HUES64 (cell line): ENCODE measurements at regions not wholly inside any gene's neighbourhood (a gene's known extent, or its start where the extent isn't known, plus 50 kb on each side); places are given as distances from the start of the nearest gene placed in this dataset.

Experiments
- H3K27ac ChIP-seq: 2 replicates; pipeline ENCODE4 v1.7.0; 2013; ENCODE audit warnings: low read depth, low read length, inconsistent platforms
- H3K27me3 ChIP-seq: 2 replicates; pipeline ENCODE4 v1.6.1; 2013; ENCODE audit warnings: mild to moderate bottlenecking, low read length; ENCODE audit not compliant: insufficient read depth
- H3K36me3 ChIP-seq: 2 replicates; pipeline ENCODE4 v1.6.1; 2013; ENCODE audit warnings: mild to moderate bottlenecking, low read length; ENCODE audit not compliant: insufficient read depth
- H3K4me1 ChIP-seq: 2 replicates; pipeline ENCODE4 v1.6.1; 2013; ENCODE audit warnings: mild to moderate bottlenecking, low read length, moderate library complexity; ENCODE audit not compliant: insufficient read depth
- H3K4me3 ChIP-seq: 2 replicates; pipeline ENCODE4 v1.5.1; 2013; ENCODE audit warnings: mild to moderate bottlenecking, low read length, moderate library complexity
- H3K9ac ChIP-seq: 2 replicates; pipeline ENCODE4 v1.6.1; 2013; ENCODE audit warnings: mild to moderate bottlenecking, low read depth, low read length
- H3K9me3 ChIP-seq: 2 replicates; pipeline ENCODE4 v1.6.1; 2013; ENCODE audit warnings: low read depth, low read length; ENCODE audit not compliant: insufficient read depth
- WGBS: fragments of 150-250, 120-280 bp; methylation state at CpG from one replicate; pipeline ENCODE4 v1.1.7; 2013; ENCODE audit warnings: missing lambda C conversion rate; 5-methylcytosine and 5-hydroxymethylcytosine counted together

DNA sequence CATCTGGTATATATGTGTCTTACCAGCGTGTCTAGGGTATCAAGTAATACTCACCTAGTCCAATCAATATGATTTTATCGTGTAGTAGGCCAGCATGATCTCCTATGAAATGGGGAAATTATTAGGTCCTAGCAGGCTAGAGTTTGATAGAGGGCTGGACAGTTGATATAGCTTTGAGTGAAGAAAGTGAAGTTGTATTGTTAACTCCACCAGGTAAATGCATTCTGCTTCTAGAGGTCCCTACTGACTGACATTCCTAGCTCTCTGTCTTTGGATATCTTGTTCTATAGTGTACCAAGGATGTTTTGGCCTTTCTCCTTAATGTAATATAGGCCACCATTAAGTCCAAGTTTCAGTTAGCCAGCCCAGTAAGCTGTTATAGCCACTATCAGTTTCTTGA, 97.4 kb downstream of the EBNA1BP2 start:
- Histone ChIP-seq H3K4me3 (no peak overlapping the region), H3K9ac (no peak overlapping the region), H3K36me3 (no peaks in the 10 kb centered on the region), H3K9me3 (no peaks in the 10 kb centered on the region), H3K4me1 (peaks cover 15% of the 10 kb centered on the region), H3K27ac (no peak overlapping the region), H3K27me3 (no peaks in the 10 kb centered on the region)
- WGBS: 95% methylated on average over 1 of the region's 2 CpGs

DNA sequence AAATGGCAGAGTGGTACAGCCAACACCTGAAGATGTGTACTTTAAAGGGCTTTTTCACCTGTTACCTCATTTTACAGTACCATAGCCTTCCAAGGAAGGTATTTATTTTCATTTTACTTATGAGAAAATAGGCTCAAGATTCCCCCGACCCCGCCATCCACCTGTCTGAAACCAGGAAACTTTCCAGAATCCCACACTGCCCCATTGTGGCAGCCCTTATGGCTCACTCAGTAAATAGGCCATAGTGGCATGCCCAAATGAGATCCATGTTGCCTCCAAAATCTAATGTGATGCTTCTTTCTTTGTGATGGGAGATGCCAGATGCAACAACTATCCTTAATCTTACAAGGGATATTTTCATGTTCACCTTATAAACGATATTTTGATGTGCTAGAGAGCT, 97.8 kb downstream of the EBNA1BP2 start:
- Histone ChIP-seq H3K27ac (no peak overlapping the region), H3K27me3 (no peaks in the 10 kb centered on the region), H3K9me3 (no peaks in the 10 kb centered on the region), H3K4me3 (no peak overlapping the region), H3K9ac (no peak overlapping the region), H3K36me3 (no peaks in the 10 kb centered on the region), H3K4me1 (peaks cover 19% of the 10 kb centered on the region)
- WGBS: 80% methylated on average over 3 of the region's 3 CpGs

DNA sequence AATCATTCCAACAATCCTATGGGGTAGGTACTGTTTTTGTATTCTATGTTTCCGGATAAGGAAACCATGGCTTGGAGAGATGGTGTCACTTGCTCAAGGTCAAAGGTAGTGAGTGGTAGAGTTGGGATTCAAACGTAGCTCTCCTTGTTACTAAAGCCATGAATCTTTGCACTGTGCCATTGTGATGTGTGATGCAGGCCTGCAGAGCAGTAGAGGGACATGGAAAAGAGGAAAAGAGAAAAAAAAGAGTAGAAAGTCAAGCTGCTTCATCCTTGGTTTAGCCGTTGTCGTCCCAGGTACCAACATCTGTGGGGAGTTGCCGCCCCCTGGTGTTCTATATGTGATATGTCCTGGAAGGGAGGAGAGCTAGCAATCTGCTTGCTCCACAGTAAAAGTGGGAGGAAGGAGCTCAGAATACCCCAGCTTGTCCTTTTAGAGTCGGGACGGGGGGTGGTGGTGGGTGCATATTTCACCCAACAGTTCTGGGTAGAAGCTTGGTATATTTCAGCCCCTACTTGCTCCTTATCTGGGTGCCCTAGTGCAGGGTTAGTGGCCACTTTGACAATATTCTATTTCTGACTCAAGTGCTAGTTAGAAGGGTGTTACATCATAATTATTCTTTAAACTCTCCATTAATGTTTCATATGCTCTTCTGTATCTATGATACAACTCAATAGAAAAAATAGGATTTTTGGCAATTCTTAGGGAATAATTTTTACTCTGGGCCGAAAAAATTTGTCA, 98.4 kb downstream of the EBNA1BP2 start:
- WGBS: 26% methylated on average over 8 of the region's 8 CpGs
- Histone ChIP-seq H3K27ac (no peak overlapping the region), H3K4me1 (peaks cover 24% of the 10 kb centered on the region)

DNA sequence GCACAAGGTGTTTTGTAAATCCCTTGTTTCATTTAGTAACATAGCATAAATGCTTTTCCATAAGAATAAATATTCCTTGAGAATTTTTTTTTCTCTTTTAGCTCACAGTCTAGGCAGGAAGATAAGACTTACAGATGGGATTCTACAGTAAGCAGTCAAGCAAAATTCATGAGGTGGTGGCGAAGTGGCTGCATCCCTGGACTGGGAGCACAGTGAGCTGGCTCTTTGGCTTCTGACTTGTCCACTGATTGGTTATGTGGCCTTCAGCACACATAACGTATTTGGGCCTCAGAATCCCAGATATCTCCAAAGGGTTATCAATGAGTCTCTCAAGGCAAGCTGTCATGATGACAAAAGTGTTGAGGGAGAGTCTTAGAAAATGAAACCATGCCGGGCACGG, 99.8 kb downstream of the EBNA1BP2 start:
- peaks cover 21% of the 10 kb centered on the region for H3K4me1 ChIP-seq
- WGBS: 95% methylated on average over 4 of the region's 4 CpGs
- H3K27ac ChIP-seq: no peak overlapping the region
- no peak overlapping the region for H3K4me3 ChIP-seq
- H3K36me3 ChIP-seq: no peaks in the 10 kb centered on the region
- no peaks in the 10 kb centered on the region for H3K9me3 ChIP-seq
- H3K27me3 ChIP-seq: no peaks in the 10 kb centered on the region
- H3K9ac ChIP-seq: no peak overlapping the region

More for the DNA sequence above, 98.4 kb downstream of the EBNA1BP2 start:
- Histone ChIP-seq H3K27me3 (no peaks in the 10 kb centered on the region), H3K9me3 (no peaks in the 10 kb centered on the region), H3K9ac (no peak overlapping the region), H3K4me3 (no peak overlapping the region), H3K36me3 (no peaks in the 10 kb centered on the region)

DNA sequence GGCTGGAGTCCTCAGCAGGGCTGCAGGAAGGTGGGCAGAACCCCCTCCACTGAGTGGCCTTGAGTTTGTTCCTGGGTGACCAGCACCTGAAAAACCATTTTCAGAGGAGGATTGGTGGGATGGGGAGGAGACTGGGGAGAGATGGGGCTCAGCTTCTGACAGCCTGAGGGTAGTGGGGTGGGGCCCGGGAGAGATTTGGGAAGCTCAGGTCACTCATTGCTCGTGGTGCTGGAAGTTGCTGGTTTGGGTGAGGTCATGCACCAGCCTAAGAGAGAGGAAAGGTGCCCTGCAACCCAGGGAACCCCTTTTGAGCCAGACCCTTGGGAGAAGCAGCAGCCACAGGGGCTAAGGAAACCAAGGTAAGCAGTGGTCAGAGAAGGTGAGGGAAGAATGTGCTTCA, 100.8 kb downstream of the EBNA1BP2 start:
- H3K4me3 ChIP-seq: no peak overlapping the region
- H3K27ac ChIP-seq: no peak overlapping the region
- no peaks in the 10 kb centered on the region for H3K9me3 ChIP-seq
- peaks cover 20% of the 10 kb centered on the region for H3K4me1 ChIP-seq
- H3K27me3 ChIP-seq: no peaks in the 10 kb centered on the region
- no peak overlapping the region for H3K9ac ChIP-seq
- no peaks in the 10 kb centered on the region for H3K36me3 ChIP-seq
- 96% methylated on average over 2 of the region's 2 CpGs for whole genome bisulfite sequencing

DNA sequence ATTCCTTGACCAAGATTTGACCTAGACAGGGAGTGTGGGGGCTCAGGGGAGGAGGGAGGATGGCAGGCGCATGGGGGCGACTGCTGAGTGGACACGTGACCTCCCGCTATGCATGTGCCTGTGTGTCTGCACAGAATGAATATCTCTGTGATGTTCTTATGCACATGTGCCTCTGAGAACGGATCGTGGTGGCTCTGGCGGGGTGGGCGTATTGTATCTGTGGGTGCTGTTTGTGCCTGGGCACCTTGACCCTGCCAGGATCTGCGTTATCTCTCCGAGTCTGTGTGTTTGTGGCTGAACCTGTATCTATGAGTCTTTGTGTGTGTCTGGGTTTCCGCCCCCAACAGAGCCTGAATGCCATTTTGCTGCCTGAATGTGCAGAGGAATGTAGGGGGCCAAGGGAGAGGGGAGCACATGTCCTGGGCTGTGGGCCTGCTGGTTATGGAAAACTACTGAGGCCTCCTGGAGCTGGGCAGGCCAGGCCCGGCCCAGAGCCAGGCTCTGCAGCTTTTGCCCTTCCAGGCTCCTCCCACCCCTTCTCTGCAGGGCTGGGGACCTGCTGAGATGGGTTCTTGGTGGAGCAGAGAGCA, 102.5 kb downstream of the EBNA1BP2 start:
- Histone ChIP-seq H3K4me3 (no peak overlapping the region), H3K4me1 (peaks cover 20% of the 10 kb centered on the region), H3K27ac (no peak overlapping the region), H3K9ac (no peak overlapping the region), H3K27me3 (no peaks in the 10 kb centered on the region), H3K9me3 (no peaks in the 10 kb centered on the region), H3K36me3 (no peaks in the 10 kb centered on the region)
- 87% methylated on average over 12 of the region's 12 CpGs for WGBS

DNA sequence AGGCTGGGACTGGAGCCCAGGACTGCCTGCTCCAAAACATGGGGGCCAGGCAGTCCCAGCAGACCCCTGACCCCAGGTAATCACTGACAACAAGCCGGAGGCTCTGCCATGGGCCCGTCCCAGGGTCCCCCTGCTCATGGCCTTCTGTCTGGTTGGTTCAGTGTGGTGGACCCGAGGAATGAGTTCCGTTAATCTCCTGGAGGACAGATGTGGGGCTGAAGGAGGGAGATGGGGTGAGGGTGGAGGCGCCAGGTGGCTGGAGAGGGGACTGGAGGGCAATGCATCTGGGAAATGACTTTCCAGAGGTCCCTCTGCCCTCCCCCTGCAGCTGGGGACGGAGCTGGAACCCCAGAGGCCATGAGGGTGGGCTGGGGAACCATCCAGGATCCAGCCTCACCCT, 103.2 kb downstream of the EBNA1BP2 start:
- no peak overlapping the region for H3K9ac ChIP-seq
- no peak overlapping the region for H3K4me3 ChIP-seq
- no peaks in the 10 kb centered on the region for H3K27me3 ChIP-seq
- no peak overlapping the region for H3K27ac ChIP-seq
- H3K9me3 ChIP-seq: no peaks in the 10 kb centered on the region
- H3K36me3 ChIP-seq: no peaks in the 10 kb centered on the region
- peaks cover 18% of the 10 kb centered on the region for H3K4me1 ChIP-seq
- WGBS: 88% methylated on average over 6 of the region's 6 CpGs

DNA sequence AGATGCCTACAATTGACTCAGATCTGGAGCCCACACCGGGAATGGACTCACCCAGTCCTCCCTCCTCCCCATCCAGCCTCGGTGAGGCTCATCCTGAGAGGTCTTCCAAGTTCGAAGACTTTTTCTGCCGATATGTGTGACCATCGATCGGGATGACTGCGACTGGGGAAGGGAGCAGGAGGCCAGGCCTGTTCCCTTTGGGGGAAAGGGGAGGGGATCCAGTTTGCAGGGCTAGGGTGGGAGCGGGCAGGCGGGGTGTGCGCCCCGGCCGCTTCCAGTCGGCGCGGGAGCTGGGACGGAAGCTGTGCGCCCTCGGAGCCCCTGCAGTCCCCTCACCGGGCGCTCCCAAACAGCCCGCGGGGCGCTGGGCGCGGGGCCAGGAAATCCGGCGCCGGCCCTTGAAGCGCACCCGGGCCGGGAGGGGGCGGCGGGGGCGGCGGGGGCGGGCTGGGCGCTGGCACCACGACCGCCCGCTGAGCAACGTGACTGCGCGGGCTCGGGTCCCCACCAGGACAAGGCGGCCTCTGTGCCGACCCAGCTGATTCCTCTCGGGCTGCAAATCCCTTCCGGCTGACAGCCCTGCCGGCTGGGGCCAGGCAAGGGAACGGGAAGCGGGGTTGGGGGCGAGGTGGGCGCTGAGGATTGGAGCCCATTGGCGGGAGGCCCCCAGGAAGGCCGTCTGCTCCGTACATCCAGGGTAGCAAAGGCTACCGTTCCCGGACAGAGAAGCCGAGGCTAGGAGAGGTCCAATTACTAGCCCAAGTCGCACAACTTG, 103.9 kb downstream of the EBNA1BP2 start:
- no peak overlapping the region for H3K27ac ChIP-seq
- peaks cover 16% of the 10 kb centered on the region for H3K4me1 ChIP-seq
- no peaks in the 10 kb centered on the region for H3K36me3 ChIP-seq
- WGBS: 91% methylated on average over 60 of the region's 60 CpGs
- H3K9ac ChIP-seq: no peak overlapping the region
- H3K4me3 ChIP-seq: no peak overlapping the region
- H3K27me3 ChIP-seq: no peaks in the 10 kb centered on the region
- H3K9me3 ChIP-seq: no peaks in the 10 kb centered on the region

DNA sequence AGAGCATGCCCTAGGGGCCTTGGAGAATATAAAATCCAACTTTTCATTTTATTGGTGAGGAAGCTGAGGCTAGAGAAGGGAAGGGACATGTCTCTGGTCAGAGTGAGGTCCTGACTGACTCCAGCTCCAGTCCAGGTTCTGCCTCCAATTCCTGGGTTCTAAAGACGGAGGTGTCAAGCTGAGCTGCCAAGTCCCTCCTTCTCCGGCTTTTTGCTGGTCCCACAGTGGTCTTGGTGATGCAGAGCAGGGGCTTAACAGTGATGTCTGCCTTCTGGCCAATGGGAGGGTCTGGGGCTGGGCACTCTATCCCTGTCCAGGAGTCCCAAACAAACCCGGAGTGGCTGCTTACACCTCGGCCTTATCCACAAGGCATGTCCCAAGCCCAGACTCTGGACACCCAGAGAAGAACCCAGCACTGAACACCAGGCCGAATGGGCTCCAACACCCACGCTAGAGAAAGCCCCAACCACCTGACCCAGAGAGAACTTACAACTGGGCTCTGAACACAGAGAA, 104.8 kb downstream of the EBNA1BP2 start:
- no peak overlapping the region for H3K9ac ChIP-seq
- no peaks in the 10 kb centered on the region for H3K27me3 ChIP-seq
- no peak overlapping the region for H3K4me3 ChIP-seq
- H3K9me3 ChIP-seq: no peaks in the 10 kb centered on the region
- whole genome bisulfite sequencing: 93% methylated on average over 6 of the region's 6 CpGs
- H3K4me1 ChIP-seq: peaks cover 17% of the 10 kb centered on the region
- no peaks in the 10 kb centered on the region for H3K36me3 ChIP-seq
- H3K27ac ChIP-seq: no peak overlapping the region

DNA sequence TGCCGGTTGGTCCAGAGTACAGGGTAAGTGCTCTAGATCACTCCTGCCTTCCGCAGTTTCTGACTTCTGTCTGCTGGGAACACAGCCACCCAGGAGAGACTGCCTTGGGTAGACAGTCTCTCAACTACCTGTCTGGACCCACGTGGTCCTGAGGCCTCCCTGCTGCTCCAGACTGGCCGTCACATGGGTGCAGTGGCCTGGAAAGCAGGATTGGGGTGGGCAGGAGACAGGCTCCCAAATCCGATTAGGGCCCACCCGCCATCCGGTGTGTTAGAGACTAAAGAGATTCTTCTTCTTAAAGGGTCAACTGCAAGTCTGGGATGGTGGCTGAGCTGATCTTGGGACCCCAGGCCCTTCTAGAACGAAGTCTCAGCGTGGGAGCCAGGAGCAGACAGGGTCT, 105.5 kb downstream of the EBNA1BP2 start:
- Histone ChIP-seq H3K4me1 (peaks cover 23% of the 10 kb centered on the region), H3K4me3 (no peak overlapping the region), H3K9me3 (no peaks in the 10 kb centered on the region), H3K9ac (no peak overlapping the region), H3K27me3 (no peaks in the 10 kb centered on the region), H3K27ac (no peak overlapping the region), H3K36me3 (no peaks in the 10 kb centered on the region)
- WGBS: 92% methylated on average over 9 of the region's 9 CpGs
